CD4-positive, alpha-beta memory T cell (primary cell): ENCODE measurements at regions not wholly inside any gene's neighbourhood (a gene's known extent, or its start where the extent isn't known, plus 50 kb on each side); places are given as distances from the start of the nearest gene placed in this dataset.

ENCODE experiments used
- CTCF ChIA-PET: fragments of 350-600 bp; sonication (Branson Sonifier 250); formaldehyde crosslinking; loops from one replicate; lab custom pipeline; 2021; ENCODE audit warnings: inconsistent platforms; ENCODE audit not compliant: partially characterized antibody; lab: Charles Lee
- POLR2A ChIA-PET: fragments of 350-600 bp; sonication (Branson Sonifier 250); formaldehyde crosslinking; loops from one replicate; lab custom pipeline; 2021; ENCODE audit not compliant: partially characterized antibody; lab: Charles Lee
- DNase-seq, 5 donors: peaks; one replicate each; pipeline versions ENCODE4 v3.0.0 to v3.0.0-alpha.2; 2020 to 2022; ENCODE audit warnings: mixed read lengths in 1 of 5
- H3K27ac ChIP-seq: one replicate; pipeline ENCODE4 v1.7.0; 2013; ENCODE audit warnings: low read depth, low read length
- H3K27me3 ChIP-seq: 2 replicates; pipeline ENCODE4 v1.7.0; 2013; ENCODE audit warnings: mild to moderate bottlenecking, low read length, moderate library complexity; ENCODE audit not compliant: insufficient read depth
- H3K36me3 ChIP-seq: 2 replicates; pipeline ENCODE4 v1.7.0; 2013; ENCODE audit warnings: mild to moderate bottlenecking, low read length, moderate library complexity; ENCODE audit not compliant: insufficient read depth
- H3K4me1 ChIP-seq: 2 replicates; pipeline ENCODE4 v1.7.0; 2013; ENCODE audit warnings: mild to moderate bottlenecking, low read length, moderate library complexity; ENCODE audit not compliant: insufficient read depth
- H3K4me3 ChIP-seq, 2 donors: one replicate each; pipeline ENCODE4 v1.7.0; 2013; ENCODE audit warnings: low read length in 2 of 2, mild to moderate bottlenecking in 1 of 2
- H3K9me3 ChIP-seq, 2 donors: one replicate each; pipeline ENCODE4 v1.7.0; 2013; ENCODE audit warnings: low read length in 2 of 2, control low read depth in 1 of 2; ENCODE audit not compliant: control insufficient read depth in 1 of 2
- H3K27ac Mint-ChIP-seq, 7 donors: one replicate each; pipeline ENCODE4 v1.8.0; 2020 to 2021; ENCODE audit warnings: mixed read lengths in 7 of 7, mild to moderate bottlenecking in 6 of 7, inconsistent platforms in 3 of 7, moderate library complexity in 3 of 7
- H3K27me3 Mint-ChIP-seq, 2 donors: one replicate each; pipeline ENCODE4 v1.8.0; 2020 to 2021; ENCODE audit warnings: mixed read lengths in 2 of 2
- H3K36me3 Mint-ChIP-seq, 2 donors: one replicate each; pipeline ENCODE4 v1.8.0; 2020 to 2021; ENCODE audit warnings: mixed read lengths in 2 of 2, inconsistent platforms in 1 of 2, mild to moderate bottlenecking in 1 of 2
- H3K4me1 Mint-ChIP-seq, 4 donors: one replicate each; pipeline ENCODE4 v1.8.0; 2020 to 2021; ENCODE audit warnings: mixed read lengths in 4 of 4, mild to moderate bottlenecking in 1 of 4
- H3K4me3 Mint-ChIP-seq, 8 donors: one replicate each; pipeline ENCODE4 v1.8.0; 2020 to 2021; ENCODE audit warnings: mixed read lengths in 8 of 8, mild to moderate bottlenecking in 7 of 8, moderate library complexity in 6 of 8, inconsistent platforms in 3 of 8
- H3K9me3 Mint-ChIP-seq, 8 donors: one replicate each; pipeline ENCODE4 v1.8.0; 2020 to 2021; ENCODE audit warnings: mixed read lengths in 8 of 8, mild to moderate bottlenecking in 5 of 8, inconsistent platforms in 3 of 8, moderate library complexity in 1 of 8
- intact Hi-C: fragments of 100-400 bp; cut with micrococcal nuclease; formaldehyde crosslinking; loops from one replicate; pipeline ENCODE4 v1.15.1; 2023

GRCh38 chr13:104297075-104297474 lies 1230.9 kb upstream of the SLC10A2 start:
- no peaks in the 10 kb centered on the region for H3K4me1 Mint-ChIP-seq

GRCh38 chr13:104296286-104296685 lies 1230.1 kb upstream of the SLC10A2 start:
- no peaks in the 10 kb centered on the region for H3K27me3 ChIP-seq
- H3K27ac ChIP-seq = no peak overlapping the region
- H3K9me3 ChIP-seq = no peaks in the 10 kb centered on the region
- ChIA-PET CTCF (no interaction called here), POLR2A (no interaction called here)
- no peak overlapping the region for H3K4me3 ChIP-seq
- no peaks in the 10 kb centered on the region for H3K4me1 ChIP-seq
- Mint-ChIP-seq H3K27ac (no peak overlapping the region), H3K4me1 (no peaks in the 10 kb centered on the region), H3K9me3 (peaks cover 0 to 7% (median 2%) of the 10 kb centered on the region in 8 donors), H3K27me3 (no peaks in the 10 kb centered on the region), H3K36me3 (no peaks in the 10 kb centered on the region), H3K4me3 (no peak overlapping the region)
- intact Hi-C loops = no loop called here
- DNase-seq = no peak
- no peaks in the 10 kb centered on the region for H3K36me3 ChIP-seq

More at GRCh38 chr13:104297075-104297474, 1230.9 kb upstream of the SLC10A2 start:
- Histone ChIP-seq H3K27ac (no peak overlapping the region), H3K4me1 (no peaks in the 10 kb centered on the region), H3K36me3 (no peaks in the 10 kb centered on the region), H3K4me3 (no peak overlapping the region), H3K9me3 (no peaks in the 10 kb centered on the region), H3K27me3 (no peaks in the 10 kb centered on the region)
- DNase-seq = no peak
- CTCF ChIA-PET = no interaction called here
- POLR2A ChIA-PET = no interaction called here
- no peaks in the 10 kb centered on the region for H3K36me3 Mint-ChIP-seq
- intact Hi-C loops = no loop called here
- no peak overlapping the region for H3K27ac Mint-ChIP-seq
- no peaks in the 10 kb centered on the region for H3K27me3 Mint-ChIP-seq
- H3K4me3 Mint-ChIP-seq = no peak overlapping the region
- H3K9me3 Mint-ChIP-seq = peaks cover 0 to 4% (median 2%) of the 10 kb centered on the region in 8 donors

- Mint-ChIP-seq H3K9me3 (peaks cover 0 to 7% (median 2%) of the 10 kb centered on the region in 8 donors), H3K4me3 (no peak overlapping the region), H3K4me1 (no peaks in the 10 kb centered on the region), H3K27me3 (no peaks in the 10 kb centered on the region), H3K36me3 (no peaks in the 10 kb centered on the region), H3K27ac (no peak overlapping the region)
- CTCF ChIA-PET = no interaction called here
- H3K4me3 ChIP-seq = no peak overlapping the region
- no peaks in the 10 kb centered on the region for H3K4me1 ChIP-seq
- H3K36me3 ChIP-seq = no peaks in the 10 kb centered on the region
- DNase-seq = no peak
- intact Hi-C loops = no loop called here
- POLR2A ChIA-PET = no interaction called here
- no peaks in the 10 kb centered on the region for H3K9me3 ChIP-seq
- H3K27me3 ChIP-seq = no peaks in the 10 kb centered on the region
- no peak overlapping the region for H3K27ac ChIP-seq
Measured at GRCh38 chr13:104295537-104295936, 1229.3 kb upstream of the SLC10A2 start.

GRCh38 chr13:104289400-104289799 lies 1223.2 kb upstream of the SLC10A2 start:
- Mint-ChIP-seq H3K9me3 (peaks cover 0 to 7% (median 2%) of the 10 kb centered on the region in 8 donors), H3K4me1 (no peaks in the 10 kb centered on the region), H3K27ac (no peak overlapping the region), H3K36me3 (no peaks in the 10 kb centered on the region), H3K27me3 (no peaks in the 10 kb centered on the region), H3K4me3 (no peak overlapping the region)
- DNase-seq = no peak
- H3K9me3 ChIP-seq = no peaks in the 10 kb centered on the region
- no peaks in the 10 kb centered on the region for H3K4me1 ChIP-seq
- H3K4me3 ChIP-seq = no peak overlapping the region
- ChIA-PET CTCF (no interaction called here), POLR2A (no interaction called here)
- no peaks in the 10 kb centered on the region for H3K27me3 ChIP-seq
- H3K27ac ChIP-seq = no peak overlapping the region
- H3K36me3 ChIP-seq = no peaks in the 10 kb centered on the region
- intact Hi-C loops = no loop called here

GRCh38 chr13:104288496-104288895 lies 1222.3 kb upstream of the SLC10A2 start:
- CTCF ChIA-PET = no interaction called here
- H3K9me3 ChIP-seq = no peaks in the 10 kb centered on the region
- POLR2A ChIA-PET = no interaction called here

GRCh38 chr13:104286566-104287290 lies 1220.5 kb upstream of the SLC10A2 start:
- no peaks in the 10 kb centered on the region for H3K36me3 Mint-ChIP-seq
- no peaks in the 10 kb centered on the region for H3K9me3 ChIP-seq
- no peaks in the 10 kb centered on the region for H3K27me3 ChIP-seq
- H3K4me1 Mint-ChIP-seq = no peaks in the 10 kb centered on the region
- no peak overlapping the region for H3K27ac ChIP-seq
- peaks cover 0 to 4% (median 0%) of the 10 kb centered on the region in 8 donors for H3K9me3 Mint-ChIP-seq
- ChIA-PET CTCF (no interaction called here), POLR2A (no interaction called here)
- H3K27me3 Mint-ChIP-seq = no peaks in the 10 kb centered on the region
- no peak overlapping the region for H3K27ac Mint-ChIP-seq
- no peak for DNase-seq
- no peak overlapping the region for H3K4me3 Mint-ChIP-seq
- H3K36me3 ChIP-seq = no peaks in the 10 kb centered on the region
- no peak overlapping the region for H3K4me3 ChIP-seq
- intact Hi-C loops = no loop called here
- H3K4me1 ChIP-seq = no peaks in the 10 kb centered on the region

More at GRCh38 chr13:104288496-104288895, 1222.3 kb upstream of the SLC10A2 start:
- Histone ChIP-seq H3K36me3 (no peaks in the 10 kb centered on the region), H3K27ac (no peak overlapping the region), H3K27me3 (no peaks in the 10 kb centered on the region), H3K4me1 (no peaks in the 10 kb centered on the region), H3K4me3 (no peak overlapping the region)
- no peak overlapping the region for H3K4me3 Mint-ChIP-seq
- H3K27ac Mint-ChIP-seq = no peak overlapping the region
- H3K9me3 Mint-ChIP-seq = peaks cover 0 to 7% (median 2%) of the 10 kb centered on the region in 8 donors
- H3K27me3 Mint-ChIP-seq = no peaks in the 10 kb centered on the region
- no peak for DNase-seq
- H3K36me3 Mint-ChIP-seq = no peaks in the 10 kb centered on the region
- intact Hi-C loops = no loop called here
- no peaks in the 10 kb centered on the region for H3K4me1 Mint-ChIP-seq

- Mint-ChIP-seq H3K9me3 (peaks cover 0 to 9% (median 2%) of the 10 kb centered on the region in 8 donors), H3K4me3 (no peak overlapping the region), H3K27ac (no peak overlapping the region), H3K4me1 (no peaks in the 10 kb centered on the region), H3K36me3 (no peaks in the 10 kb centered on the region), H3K27me3 (no peaks in the 10 kb centered on the region)
- no peak overlapping the region for H3K4me3 ChIP-seq
- H3K27ac ChIP-seq = no peak overlapping the region
- no peaks in the 10 kb centered on the region for H3K9me3 ChIP-seq
- H3K36me3 ChIP-seq = no peaks in the 10 kb centered on the region
- DNase-seq = no peak
- intact Hi-C loops = no loop called here
- CTCF ChIA-PET = no interaction called here
- no peaks in the 10 kb centered on the region for H3K27me3 ChIP-seq
- POLR2A ChIA-PET = no interaction called here
- no peaks in the 10 kb centered on the region for H3K4me1 ChIP-seq
Measured at GRCh38 chr13:104281910-104282309, 1215.7 kb upstream of the SLC10A2 start.
